GM18519 (cell line): ENCODE measurements at regions not wholly inside any gene's neighbourhood (a gene's known extent, or its start where the extent isn't known, plus 50 kb on each side); places are given as distances from the start of the nearest gene placed in this dataset.

ENCODE experiments used
- ATAC-seq: cut with Tn5 transposase; IDR thresholded peaks from one replicate; pipeline ENCODE4 v1.9.1; 2021; ENCODE audit warnings: mild to moderate bottlenecking, moderate library complexity; ENCODE audit not compliant: unreplicated experiment, low FRiP score

- ATAC-seq, result no peak
Measured at GRCh38 chr6:19753826-19754225, 83.3 kb upstream of the ID4 start.

GRCh38 chr6:19754686-19755085 is 82.5 kb upstream of the ID4 start:
- no peak for ATAC-seq

DNA sequence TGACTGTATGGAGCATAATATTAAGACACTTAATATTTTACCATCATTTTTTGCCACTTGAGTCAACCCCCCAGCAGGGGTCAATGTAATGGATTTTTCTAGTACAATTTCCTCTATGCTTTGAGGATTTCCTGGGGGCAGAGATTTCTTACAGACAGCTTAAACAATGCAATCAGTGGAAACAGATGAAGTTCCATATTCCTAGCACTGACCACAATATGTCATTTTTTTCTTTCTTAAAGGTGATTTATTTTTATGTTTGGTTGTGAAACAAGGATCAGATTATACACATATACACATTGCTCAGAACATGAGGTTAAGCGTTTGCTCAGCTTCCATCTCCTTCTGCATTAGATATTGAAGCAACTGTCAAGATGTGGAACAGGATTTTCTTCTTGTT is 82.0 kb upstream of the ID4 start:
- ATAC-seq, result no peak

DNA sequence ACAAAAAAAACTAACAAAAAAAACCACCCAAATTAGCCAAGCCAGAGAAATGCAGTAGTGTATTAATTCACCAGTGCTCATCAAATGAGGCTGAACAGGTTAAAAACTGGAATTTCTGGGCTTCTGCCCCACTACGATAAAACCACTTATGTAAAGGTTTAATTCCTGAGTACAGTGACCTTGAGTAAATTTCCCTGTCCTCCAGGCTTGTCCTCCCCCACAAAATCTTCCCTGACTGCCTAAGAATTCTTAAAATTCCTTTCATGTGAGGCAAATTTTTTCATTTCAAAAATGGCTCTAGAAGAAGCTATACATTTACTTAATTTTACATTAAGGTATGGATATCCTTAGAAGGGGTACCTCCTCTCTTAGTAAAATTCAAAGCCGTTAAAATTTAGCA is 80.1 kb upstream of the ID4 start:
- ATAC-seq, result no peak

GRCh38 chr6:19759117-19759880 is 77.9 kb upstream of the ID4 start:
- ATAC-seq, result no peak

GRCh38 chr6:19761121-19761520 is 76.0 kb upstream of the ID4 start:
- ATAC-seq, result no peak

- ATAC-seq, result no peak
Measured at GRCh38 chr6:19771753-19772336, 65.3 kb upstream of the ID4 start.

DNA sequence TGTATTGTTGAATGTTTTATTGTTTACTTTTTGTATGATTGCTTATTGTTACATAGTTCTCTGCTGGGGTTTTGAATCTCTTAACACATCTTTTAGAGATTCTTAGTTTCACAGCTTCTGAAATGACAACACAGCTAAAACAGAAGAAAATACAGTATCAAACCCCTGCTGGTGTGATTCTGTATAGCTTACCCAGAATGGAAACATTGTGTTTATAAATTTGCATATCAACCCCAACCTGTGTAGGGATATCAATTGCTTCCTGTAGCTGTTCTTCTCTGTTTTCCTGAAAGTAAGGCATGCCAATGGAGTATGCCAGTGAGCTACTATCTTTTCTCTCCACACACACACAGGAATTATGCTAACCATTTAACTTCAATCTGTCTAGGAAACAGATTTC is 64.3 kb upstream of the ID4 start:
- ATAC-seq, result no peak

DNA sequence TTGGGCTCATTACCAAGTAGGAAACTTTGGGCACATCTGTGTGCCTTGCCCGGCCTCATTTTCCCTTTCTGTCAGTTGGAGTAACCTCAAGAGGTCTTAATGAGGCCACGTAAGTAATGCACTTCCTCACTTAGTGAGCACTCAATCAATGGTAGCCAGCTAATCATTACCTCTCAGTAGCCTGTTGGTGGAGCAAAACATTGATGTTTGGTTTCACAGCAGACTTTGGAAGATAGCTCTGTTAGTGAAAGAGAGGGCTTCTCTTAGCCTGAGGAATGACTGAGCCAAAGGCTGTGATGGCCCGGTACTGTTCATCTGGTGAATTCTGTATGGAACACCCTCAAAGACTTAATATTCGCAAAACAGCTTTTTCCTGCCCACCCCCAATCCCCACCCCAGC is 55.9 kb upstream of the ID4 start:
- ATAC-seq, result no peak

GRCh38 chr6:19782588-19782987 is 54.6 kb upstream of the ID4 start:
- no peak for ATAC-seq
